ENCODE measurements at regions not wholly inside any gene's neighbourhood (a gene's known extent, or its start where the extent isn't known, plus 50 kb on each side); places are given as distances from the start of the nearest gene placed in this dataset.

GRCh38 chr3:945738-946137, 147.1 kb upstream of the CNTN6 start:
- Histone ChIP-seq H3K4me3 (ENCODE audit: low read depth in 1 of 5, low read length in 5 of 5) (no peak overlapping the region), H3K27me3 (ENCODE audit: control insufficient read depth in 5 of 5, insufficient read depth in 4 of 5, low read length in 5 of 5) (no peaks in the 10 kb centered on the region), H3K9me3 (ENCODE audit: control insufficient read depth in 5 of 5, low read length in 5 of 5) (no peaks in the 10 kb centered on the region), H3K4me1 (ENCODE audit: control insufficient read depth in 5 of 5, insufficient read depth in 5 of 5, low read length in 5 of 5) (peaks cover 0 to 8% (median 0%) of the 10 kb centered on the region in 5 donors), H3K27ac (ENCODE audit: low read depth, low read length) (no peak overlapping the region), H3K36me3 (ENCODE audit: control insufficient read depth in 5 of 5, insufficient read depth in 5 of 5, low read length in 5 of 5) (no peaks in the 10 kb centered on the region), H3K9ac (ENCODE audit: low read length in 5 of 5) (no peak overlapping the region)

GRCh38 chr3:952906-953305, 139.9 kb upstream of the CNTN6 start:
- Histone ChIP-seq H3K4me1 (ENCODE audit: control insufficient read depth in 5 of 5, insufficient read depth in 5 of 5, low read length in 5 of 5) (peaks cover 0 to 2% (median 0%) of the 10 kb centered on the region in 5 donors), H3K27ac (ENCODE audit: low read depth, low read length) (no peak overlapping the region)

GRCh38 chr3:963255-963654, 129.6 kb upstream of the CNTN6 start:
- no peaks in the 10 kb centered on the region for H3K27me3 ChIP-seq (ENCODE audit: control insufficient read depth in 5 of 5, insufficient read depth in 4 of 5, low read length in 5 of 5)
- no peaks in the 10 kb centered on the region for H3K4me1 ChIP-seq (ENCODE audit: control insufficient read depth in 5 of 5, insufficient read depth in 5 of 5, low read length in 5 of 5)
- H3K9ac ChIP-seq (ENCODE audit: low read length in 5 of 5), result no peak overlapping the region
- H3K9me3 ChIP-seq (ENCODE audit: control insufficient read depth in 5 of 5, low read length in 5 of 5), result peaks cover 0 to 4% (median 0%) of the 10 kb centered on the region in 5 donors
- no peaks in the 10 kb centered on the region for H3K36me3 ChIP-seq (ENCODE audit: control insufficient read depth in 5 of 5, insufficient read depth in 5 of 5, low read length in 5 of 5)
- no peak overlapping the region for H3K4me3 ChIP-seq (ENCODE audit: low read depth in 1 of 5, low read length in 5 of 5)
- H3K27ac ChIP-seq (ENCODE audit: low read depth, low read length), result no peak overlapping the region

More at GRCh38 chr3:952906-953305, 139.9 kb upstream of the CNTN6 start:
- no peak overlapping the region for H3K9ac ChIP-seq (ENCODE audit: low read length in 5 of 5)
- no peaks in the 10 kb centered on the region for H3K9me3 ChIP-seq (ENCODE audit: control insufficient read depth in 5 of 5, low read length in 5 of 5)
- no peaks in the 10 kb centered on the region for H3K36me3 ChIP-seq (ENCODE audit: control insufficient read depth in 5 of 5, insufficient read depth in 5 of 5, low read length in 5 of 5)
- H3K27me3 ChIP-seq (ENCODE audit: control insufficient read depth in 5 of 5, insufficient read depth in 4 of 5, low read length in 5 of 5), result no peaks in the 10 kb centered on the region
- no peak overlapping the region for H3K4me3 ChIP-seq (ENCODE audit: low read depth in 1 of 5, low read length in 5 of 5)

- H3K9ac ChIP-seq (ENCODE audit: low read length in 5 of 5), result no peak overlapping the region
- H3K4me1 ChIP-seq (ENCODE audit: control insufficient read depth in 5 of 5, insufficient read depth in 5 of 5, low read length in 5 of 5), result no peaks in the 10 kb centered on the region
- H3K9me3 ChIP-seq (ENCODE audit: control insufficient read depth in 5 of 5, low read length in 5 of 5), result peaks cover 0 to 4% (median 0%) of the 10 kb centered on the region in 5 donors
- H3K36me3 ChIP-seq (ENCODE audit: control insufficient read depth in 5 of 5, insufficient read depth in 5 of 5, low read length in 5 of 5), result no peaks in the 10 kb centered on the region
- H3K4me3 ChIP-seq (ENCODE audit: low read depth in 1 of 5, low read length in 5 of 5), result no peak overlapping the region
- no peak overlapping the region for H3K27ac ChIP-seq (ENCODE audit: low read depth, low read length)
- H3K27me3 ChIP-seq (ENCODE audit: control insufficient read depth in 5 of 5, insufficient read depth in 4 of 5, low read length in 5 of 5), result no peaks in the 10 kb centered on the region
Observed at GRCh38 chr3:963755-964154, 129.1 kb upstream of the CNTN6 start.

- Histone ChIP-seq H3K4me1 (ENCODE audit: control insufficient read depth in 5 of 5, insufficient read depth in 5 of 5, low read length in 5 of 5) (no peaks in the 10 kb centered on the region), H3K9me3 (ENCODE audit: control insufficient read depth in 5 of 5, low read length in 5 of 5) (peaks cover 0 to 4% (median 0%) of the 10 kb centered on the region in 5 donors), H3K9ac (ENCODE audit: low read length in 5 of 5) (no peak overlapping the region), H3K27me3 (ENCODE audit: control insufficient read depth in 5 of 5, insufficient read depth in 4 of 5, low read length in 5 of 5) (no peaks in the 10 kb centered on the region), H3K36me3 (ENCODE audit: control insufficient read depth in 5 of 5, insufficient read depth in 5 of 5, low read length in 5 of 5) (no peaks in the 10 kb centered on the region), H3K4me3 (ENCODE audit: low read depth in 1 of 5, low read length in 5 of 5) (no peak overlapping the region), H3K27ac (ENCODE audit: low read depth, low read length) (no peak overlapping the region)
Observed at GRCh38 chr3:965826-966225, 127.0 kb upstream of the CNTN6 start.

- H3K4me1 ChIP-seq (ENCODE audit: control insufficient read depth in 5 of 5, insufficient read depth in 5 of 5, low read length in 5 of 5), result no peaks in the 10 kb centered on the region
- no peak overlapping the region for H3K27ac ChIP-seq (ENCODE audit: low read depth, low read length)
- H3K36me3 ChIP-seq (ENCODE audit: control insufficient read depth in 5 of 5, insufficient read depth in 5 of 5, low read length in 5 of 5), result no peaks in the 10 kb centered on the region
- no peaks in the 10 kb centered on the region for H3K27me3 ChIP-seq (ENCODE audit: control insufficient read depth in 5 of 5, insufficient read depth in 4 of 5, low read length in 5 of 5)
- H3K9ac ChIP-seq (ENCODE audit: low read length in 5 of 5), result no peak overlapping the region
- H3K4me3 ChIP-seq (ENCODE audit: low read depth in 1 of 5, low read length in 5 of 5), result no peak overlapping the region
- H3K9me3 ChIP-seq (ENCODE audit: control insufficient read depth in 5 of 5, low read length in 5 of 5), result peaks cover 0 to 4% (median 0%) of the 10 kb centered on the region in 5 donors
Observed at GRCh38 chr3:966341-966740, 126.5 kb upstream of the CNTN6 start.

- Histone ChIP-seq H3K4me3 (ENCODE audit: low read depth in 1 of 5, low read length in 5 of 5) (no peak overlapping the region), H3K9ac (ENCODE audit: low read length in 5 of 5) (no peak overlapping the region), H3K27me3 (ENCODE audit: control insufficient read depth in 5 of 5, insufficient read depth in 4 of 5, low read length in 5 of 5) (no peaks in the 10 kb centered on the region), H3K4me1 (ENCODE audit: control insufficient read depth in 5 of 5, insufficient read depth in 5 of 5, low read length in 5 of 5) (no peaks in the 10 kb centered on the region), H3K9me3 (ENCODE audit: control insufficient read depth in 5 of 5, low read length in 5 of 5) (peaks cover 0 to 14% (median 10%) of the 10 kb centered on the region in 5 donors), H3K36me3 (ENCODE audit: control insufficient read depth in 5 of 5, insufficient read depth in 5 of 5, low read length in 5 of 5) (no peaks in the 10 kb centered on the region), H3K27ac (ENCODE audit: low read depth, low read length) (no peak overlapping the region)
Observed at GRCh38 chr3:973340-973739, 119.5 kb upstream of the CNTN6 start.

GRCh38 chr3:976006-976405, 116.8 kb upstream of the CNTN6 start:
- H3K9me3 ChIP-seq (ENCODE audit: control insufficient read depth in 5 of 5, low read length in 5 of 5), result peaks cover 0 to 18% (median 10%) of the 10 kb centered on the region in 5 donors
- no peaks in the 10 kb centered on the region for H3K36me3 ChIP-seq (ENCODE audit: control insufficient read depth in 5 of 5, insufficient read depth in 5 of 5, low read length in 5 of 5)
- no peak overlapping the region for H3K27ac ChIP-seq (ENCODE audit: low read depth, low read length)
- no peaks in the 10 kb centered on the region for H3K4me1 ChIP-seq (ENCODE audit: control insufficient read depth in 5 of 5, insufficient read depth in 5 of 5, low read length in 5 of 5)
- H3K9ac ChIP-seq (ENCODE audit: low read length in 5 of 5), result no peak overlapping the region
- H3K4me3 ChIP-seq (ENCODE audit: low read depth in 1 of 5, low read length in 5 of 5), result no peak overlapping the region
- H3K27me3 ChIP-seq (ENCODE audit: control insufficient read depth in 5 of 5, insufficient read depth in 4 of 5, low read length in 5 of 5), result no peaks in the 10 kb centered on the region

GRCh38 chr3:981156-981555, 111.7 kb upstream of the CNTN6 start:
- H3K27me3 ChIP-seq (ENCODE audit: control insufficient read depth in 5 of 5, insufficient read depth in 4 of 5, low read length in 5 of 5), result no peaks in the 10 kb centered on the region
- no peak overlapping the region for H3K9ac ChIP-seq (ENCODE audit: low read length in 5 of 5)
- H3K27ac ChIP-seq (ENCODE audit: low read depth, low read length), result no peak overlapping the region
- H3K9me3 ChIP-seq (ENCODE audit: control insufficient read depth in 5 of 5, low read length in 5 of 5), result peaks cover 0 to 4% (median 0%) of the 10 kb centered on the region in 5 donors
- no peaks in the 10 kb centered on the region for H3K36me3 ChIP-seq (ENCODE audit: control insufficient read depth in 5 of 5, insufficient read depth in 5 of 5, low read length in 5 of 5)
- no peak overlapping the region for H3K4me3 ChIP-seq (ENCODE audit: low read depth in 1 of 5, low read length in 5 of 5)
- no peaks in the 10 kb centered on the region for H3K4me1 ChIP-seq (ENCODE audit: control insufficient read depth in 5 of 5, insufficient read depth in 5 of 5, low read length in 5 of 5)

- H3K4me3 ChIP-seq (ENCODE audit: low read depth in 1 of 5, low read length in 5 of 5), result no peak overlapping the region
- H3K36me3 ChIP-seq (ENCODE audit: control insufficient read depth in 5 of 5, insufficient read depth in 5 of 5, low read length in 5 of 5), result no peaks in the 10 kb centered on the region
- no peaks in the 10 kb centered on the region for H3K27me3 ChIP-seq (ENCODE audit: control insufficient read depth in 5 of 5, insufficient read depth in 4 of 5, low read length in 5 of 5)
- no peak overlapping the region for H3K9ac ChIP-seq (ENCODE audit: low read length in 5 of 5)
- no peaks in the 10 kb centered on the region for H3K4me1 ChIP-seq (ENCODE audit: control insufficient read depth in 5 of 5, insufficient read depth in 5 of 5, low read length in 5 of 5)
- H3K27ac ChIP-seq (ENCODE audit: low read depth, low read length), result no peak overlapping the region
- H3K9me3 ChIP-seq (ENCODE audit: control insufficient read depth in 5 of 5, low read length in 5 of 5), result peaks cover 0 to 5% (median 0%) of the 10 kb centered on the region in 5 donors
Observed at GRCh38 chr3:988785-989184, 104.0 kb upstream of the CNTN6 start.

- no peaks in the 10 kb centered on the region for H3K36me3 ChIP-seq (ENCODE audit: control insufficient read depth in 5 of 5, insufficient read depth in 5 of 5, low read length in 5 of 5)
- no peaks in the 10 kb centered on the region for H3K27me3 ChIP-seq (ENCODE audit: control insufficient read depth in 5 of 5, insufficient read depth in 4 of 5, low read length in 5 of 5)
- H3K4me3 ChIP-seq (ENCODE audit: low read depth in 1 of 5, low read length in 5 of 5), result no peak overlapping the region
- no peak overlapping the region for H3K27ac ChIP-seq (ENCODE audit: low read depth, low read length)
- no peaks in the 10 kb centered on the region for H3K4me1 ChIP-seq (ENCODE audit: control insufficient read depth in 5 of 5, insufficient read depth in 5 of 5, low read length in 5 of 5)
- no peak overlapping the region for H3K9ac ChIP-seq (ENCODE audit: low read length in 5 of 5)
- peaks cover 0 to 5% (median 0%) of the 10 kb centered on the region in 5 donors for H3K9me3 ChIP-seq (ENCODE audit: control insufficient read depth in 5 of 5, low read length in 5 of 5)
Observed at GRCh38 chr3:992871-993270, 100.0 kb upstream of the CNTN6 start.
